Skeletal muscle satellite cell (primary cell): ENCODE measurements at regions not wholly inside any gene's neighbourhood (a gene's known extent, or its start where the extent isn't known, plus 50 kb on each side); places are given as distances from the start of the nearest gene placed in this dataset.

Source experiments
- H3K27me3 ChIP-seq: 2 replicates; pipeline ENCODE4 v1.7.0; 2013; ENCODE audit warnings: low read length; ENCODE audit not compliant: control insufficient read depth, insufficient read depth
- H3K36me3 ChIP-seq: 2 replicates; pipeline ENCODE4 v1.7.0; 2013; ENCODE audit warnings: mild to moderate bottlenecking, control low read depth, low read length; ENCODE audit not compliant: insufficient read depth
- H3K4me1 ChIP-seq: 2 replicates; pipeline ENCODE4 v1.7.0; 2013; ENCODE audit warnings: low read length; ENCODE audit not compliant: control insufficient read depth, insufficient read depth
- H3K4me2 ChIP-seq: 2 replicates; pipeline ENCODE4 v1.7.0; 2013; ENCODE audit warnings: mild to moderate bottlenecking, low read length
- H3K4me3 ChIP-seq: 2 replicates; pipeline ENCODE4 v1.7.0; 2013; ENCODE audit warnings: low read length
- H3K9ac ChIP-seq: 2 replicates; pipeline ENCODE4 v1.7.0; 2013; ENCODE audit warnings: mild to moderate bottlenecking, low read depth, low read length, moderate library complexity
- H3K9me3 ChIP-seq: replicated peaks from 2 replicates; pipeline ENCODE4 v1.7.0; 2013; ENCODE audit warnings: mild to moderate bottlenecking, control low read depth, low read length

DNA sequence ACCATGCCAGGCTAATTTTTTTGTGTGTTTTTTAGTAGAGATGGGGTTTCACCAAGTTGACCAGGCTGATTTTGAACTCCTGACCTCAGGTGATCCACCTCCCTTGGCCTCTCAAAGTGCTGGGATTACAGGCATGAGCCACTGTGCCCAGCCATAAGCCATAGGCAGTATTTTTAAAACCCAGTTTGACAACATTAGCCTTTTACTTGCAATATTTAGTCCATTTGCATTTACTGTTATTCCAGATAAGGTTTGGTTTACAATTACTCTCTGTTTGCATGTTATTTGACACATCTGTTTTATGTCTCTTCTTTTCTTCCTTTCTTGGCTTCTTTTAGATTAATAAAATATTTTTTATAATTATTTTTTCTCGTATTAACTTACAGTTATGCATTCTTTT lies 83.6 kb upstream of the EPHB3 start:
- Histone ChIP-seq H3K9me3 (no peaks in the 10 kb centered on the region), H3K4me1 (no peaks in the 10 kb centered on the region), H3K9ac (no peak overlapping the region), H3K4me3 (no peak overlapping the region), H3K36me3 (no peaks in the 10 kb centered on the region), H3K4me2 (no peak overlapping the region), H3K27me3 (peaks cover 76% of the 10 kb centered on the region)

DNA sequence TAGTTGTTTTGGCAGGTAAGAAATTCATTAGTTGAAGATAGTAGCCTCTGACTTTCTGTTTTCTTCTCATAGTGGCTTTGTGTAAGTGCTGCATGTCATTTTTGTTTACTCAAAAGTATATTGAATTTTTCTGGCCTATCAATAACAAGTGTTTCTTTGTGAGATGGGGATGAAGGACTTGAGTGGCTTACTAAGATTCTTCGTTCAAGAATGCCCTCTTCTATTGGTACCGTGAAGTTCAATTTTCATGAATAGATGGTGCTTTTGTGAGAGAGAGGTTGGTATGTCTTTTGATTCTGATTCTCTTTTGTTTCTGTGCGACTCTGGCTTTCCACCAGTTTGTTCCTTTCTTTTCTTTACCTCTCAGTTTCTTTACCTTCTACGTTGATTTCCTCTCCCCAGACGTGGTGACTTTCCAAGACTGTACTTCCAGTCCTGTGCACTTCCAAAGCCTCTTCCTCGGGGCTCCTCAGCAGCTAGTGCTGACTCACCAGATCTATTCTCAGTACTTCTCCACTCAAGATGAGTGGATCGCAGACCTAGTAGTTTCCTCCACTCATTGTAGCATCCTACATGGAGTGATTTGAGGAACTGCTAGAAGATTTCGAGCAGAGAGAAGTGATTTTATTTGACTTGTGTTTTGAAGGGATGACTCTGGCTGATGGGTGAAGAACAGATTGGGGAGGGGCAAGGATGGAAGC lies 82.0 kb upstream of the EPHB3 start:
- H3K27me3 ChIP-seq, result peaks cover 67% of the 10 kb centered on the region
- H3K4me1 ChIP-seq, result no peaks in the 10 kb centered on the region

DNA sequence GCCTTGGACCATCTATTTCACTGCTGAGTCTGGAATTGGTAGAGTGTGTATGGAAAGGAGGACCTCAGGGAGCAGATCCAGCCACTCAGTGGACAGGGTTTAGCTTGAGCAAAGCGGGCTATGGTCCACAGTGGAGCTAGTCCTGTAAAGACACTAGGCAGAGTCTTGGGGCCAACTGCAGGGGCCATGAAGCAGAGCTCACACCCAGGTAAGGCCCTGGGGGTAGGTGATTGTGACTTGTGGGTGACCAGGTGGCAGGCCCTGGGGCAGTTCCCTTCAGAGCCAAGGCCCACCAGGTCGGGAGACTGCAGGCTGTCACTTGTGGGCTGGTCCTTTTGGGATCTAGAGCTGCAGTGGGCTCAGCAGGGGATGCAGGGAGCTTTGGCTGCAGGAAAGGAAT lies 80.8 kb upstream of the EPHB3 start:
- no peak overlapping the region for H3K4me2 ChIP-seq
- no peaks in the 10 kb centered on the region for H3K4me1 ChIP-seq
- peaks cover 59% of the 10 kb centered on the region for H3K27me3 ChIP-seq
- H3K9me3 ChIP-seq, result no peaks in the 10 kb centered on the region
- no peaks in the 10 kb centered on the region for H3K36me3 ChIP-seq
- no peak overlapping the region for H3K4me3 ChIP-seq
- no peak overlapping the region for H3K9ac ChIP-seq

More for the DNA sequence above, 82.0 kb upstream of the EPHB3 start:
- Histone ChIP-seq H3K36me3 (no peaks in the 10 kb centered on the region), H3K9me3 (no peaks in the 10 kb centered on the region), H3K4me2 (no peak overlapping the region), H3K4me3 (no peak overlapping the region), H3K9ac (no peak overlapping the region)

DNA sequence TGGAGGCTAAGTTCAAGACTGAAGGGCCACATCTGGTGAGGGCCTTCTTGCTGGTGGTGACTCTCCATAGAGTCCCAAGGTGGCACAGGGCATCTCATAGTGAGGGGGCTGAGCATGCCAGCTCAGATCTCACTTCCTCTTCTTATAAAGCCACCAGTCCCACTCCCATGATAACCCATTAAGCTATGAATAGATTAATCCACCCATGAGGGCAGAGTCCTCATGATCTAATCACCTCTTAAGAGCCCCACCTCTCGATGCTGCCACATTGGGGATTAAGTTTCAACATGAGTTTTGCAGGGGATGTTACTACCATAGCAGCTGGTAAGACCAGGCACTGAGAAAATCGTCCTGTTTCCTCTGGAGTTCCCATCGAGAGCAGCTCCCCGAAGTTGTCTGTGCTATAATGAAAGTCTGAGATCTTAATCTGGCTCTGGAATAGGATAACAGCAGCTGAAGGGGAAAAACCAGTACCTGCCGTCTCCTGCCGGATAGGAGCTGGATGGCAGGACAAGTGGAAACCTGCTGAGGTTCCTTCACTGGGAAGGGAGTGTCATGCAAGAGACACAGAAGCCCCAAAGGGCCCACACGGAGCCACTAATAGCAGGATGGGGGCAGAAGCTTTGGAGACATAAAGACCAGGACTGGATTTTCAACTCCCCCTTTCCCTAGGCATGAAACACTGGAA lies 79.5 kb upstream of the EPHB3 start:
- Histone ChIP-seq H3K9ac (no peak overlapping the region), H3K27me3 (peaks cover 46% of the 10 kb centered on the region), H3K4me1 (no peaks in the 10 kb centered on the region), H3K9me3 (no peaks in the 10 kb centered on the region), H3K36me3 (no peaks in the 10 kb centered on the region), H3K4me2 (no peak overlapping the region), H3K4me3 (no peak overlapping the region)

DNA sequence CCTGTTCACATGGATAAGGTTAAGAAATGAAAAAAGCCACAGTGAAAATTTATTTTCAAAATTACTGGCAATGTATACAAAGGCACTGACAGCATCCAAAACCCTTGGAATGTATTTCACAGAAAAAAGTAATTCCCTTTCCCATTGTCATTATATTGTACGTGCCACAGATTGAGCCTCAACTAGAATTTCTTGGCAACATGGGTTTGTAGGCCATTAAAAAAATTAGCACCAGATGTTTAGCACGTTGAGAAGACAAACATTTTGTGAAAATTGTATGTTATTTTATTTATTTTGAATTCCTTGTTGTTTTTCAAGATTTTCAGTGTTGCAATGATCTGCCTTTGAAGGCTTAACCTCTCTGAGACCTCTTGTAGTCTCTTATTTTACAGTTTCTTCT lies 76.3 kb upstream of the EPHB3 start:
- no peak overlapping the region for H3K4me2 ChIP-seq
- H3K9me3 ChIP-seq, result no peaks in the 10 kb centered on the region
- no peaks in the 10 kb centered on the region for H3K4me1 ChIP-seq
- peaks cover 56% of the 10 kb centered on the region for H3K27me3 ChIP-seq
- H3K36me3 ChIP-seq, result no peaks in the 10 kb centered on the region
- H3K9ac ChIP-seq, result no peak overlapping the region
- H3K4me3 ChIP-seq, result no peak overlapping the region

DNA sequence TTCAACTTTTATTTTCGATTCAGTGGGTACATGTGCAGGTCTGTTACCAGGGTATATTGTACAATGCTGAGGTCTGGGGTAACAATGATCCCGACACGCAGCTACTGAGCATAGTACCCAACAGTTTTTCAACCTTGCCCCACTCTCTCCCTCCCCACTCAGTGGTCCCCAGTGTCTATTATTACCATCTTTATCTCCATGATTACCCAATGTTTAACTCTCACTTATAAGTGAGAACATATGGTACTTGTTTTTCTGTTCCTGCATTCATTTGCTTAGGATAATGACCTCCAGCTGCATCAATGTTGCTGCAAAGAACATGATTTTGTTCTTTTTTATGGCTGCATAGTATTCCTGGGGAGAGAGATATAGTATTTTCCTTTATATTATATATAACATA lies 75.7 kb upstream of the EPHB3 start:
- no peak overlapping the region for H3K4me3 ChIP-seq
- H3K4me2 ChIP-seq, result no peak overlapping the region
- H3K9me3 ChIP-seq, result no peaks in the 10 kb centered on the region
- no peak overlapping the region for H3K9ac ChIP-seq
- H3K27me3 ChIP-seq, result peaks cover 56% of the 10 kb centered on the region
- no peaks in the 10 kb centered on the region for H3K36me3 ChIP-seq
- no peaks in the 10 kb centered on the region for H3K4me1 ChIP-seq

DNA sequence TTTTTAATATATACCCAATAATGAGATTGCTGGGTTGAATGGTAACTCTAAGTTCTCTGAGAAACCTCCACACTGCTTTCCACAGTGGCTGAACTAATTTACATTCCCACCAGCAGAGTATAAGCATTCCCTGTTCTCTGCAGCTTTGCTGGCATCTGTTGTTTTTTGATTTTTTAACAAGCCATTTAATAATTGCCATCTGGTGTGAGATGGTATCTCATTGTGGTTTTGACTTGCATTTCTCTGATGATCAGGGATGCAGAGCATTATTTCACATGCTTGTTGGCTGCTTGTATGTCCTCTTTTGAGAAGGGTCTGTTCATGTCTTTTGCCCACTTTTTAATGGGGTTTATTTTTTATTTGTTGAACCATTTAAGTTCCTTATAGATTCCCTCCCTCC lies 75.0 kb upstream of the EPHB3 start:
- H3K4me3 ChIP-seq, result no peak overlapping the region
- H3K4me2 ChIP-seq, result no peak overlapping the region
- H3K4me1 ChIP-seq, result no peaks in the 10 kb centered on the region
- no peaks in the 10 kb centered on the region for H3K36me3 ChIP-seq
- H3K9me3 ChIP-seq, result no peaks in the 10 kb centered on the region
- no peak overlapping the region for H3K9ac ChIP-seq
- peaks cover 56% of the 10 kb centered on the region for H3K27me3 ChIP-seq

DNA sequence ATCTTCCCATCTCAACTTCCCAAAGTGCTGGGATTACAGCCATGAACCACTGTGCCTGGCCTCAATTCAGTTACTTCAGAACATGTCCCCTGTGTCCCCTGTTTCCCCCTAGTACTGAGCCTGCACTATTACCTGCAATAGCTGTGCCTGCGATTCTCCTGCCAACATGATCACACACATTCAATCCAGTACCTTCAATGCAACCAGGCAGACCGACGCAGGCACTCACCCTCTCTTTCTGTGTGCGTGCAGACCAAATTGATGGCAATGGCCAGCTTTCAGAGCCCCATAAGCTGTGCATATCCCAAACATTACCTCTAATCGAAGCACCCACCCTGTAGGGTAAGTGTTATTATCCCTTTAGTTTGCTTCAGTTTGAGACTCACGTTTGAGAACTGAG lies 73.0 kb upstream of the EPHB3 start:
- Histone ChIP-seq H3K4me1 (no peaks in the 10 kb centered on the region), H3K9me3 (no peaks in the 10 kb centered on the region), H3K27me3 (peaks cover 57% of the 10 kb centered on the region), H3K36me3 (no peaks in the 10 kb centered on the region), H3K4me2 (no peak overlapping the region), H3K9ac (no peak overlapping the region), H3K4me3 (no peak overlapping the region)

DNA sequence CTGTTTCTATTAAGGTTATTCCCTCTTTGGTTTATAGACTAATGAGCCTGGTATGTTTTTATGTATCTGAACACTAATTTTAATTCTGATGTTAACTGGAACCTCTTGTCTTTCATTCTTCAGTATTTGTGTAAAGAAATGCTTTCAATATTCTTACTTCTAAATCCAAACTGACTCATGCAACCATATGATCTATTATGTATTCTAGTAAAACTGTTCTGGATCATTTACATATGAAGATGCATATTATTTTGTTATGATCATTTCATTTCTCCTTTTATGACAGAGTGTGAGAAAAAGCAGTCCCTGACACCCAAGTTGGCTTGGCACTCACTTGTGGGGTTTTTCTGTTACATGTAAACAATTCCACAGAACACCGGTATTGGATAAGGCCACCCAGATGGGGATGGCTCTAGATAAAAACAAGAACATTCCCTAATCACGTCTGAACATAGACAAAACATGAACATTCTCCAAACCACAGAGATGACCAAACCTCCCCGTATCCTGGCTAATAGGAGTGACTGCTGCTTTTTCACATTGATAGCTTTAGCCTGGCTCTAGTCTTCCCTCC lies 72.2 kb upstream of the EPHB3 start:
- no peak overlapping the region for H3K4me3 ChIP-seq
- H3K9ac ChIP-seq, result no peak overlapping the region
- H3K9me3 ChIP-seq, result no peaks in the 10 kb centered on the region
- H3K4me2 ChIP-seq, result no peak overlapping the region
- no peaks in the 10 kb centered on the region for H3K36me3 ChIP-seq
- H3K27me3 ChIP-seq, result peaks cover 64% of the 10 kb centered on the region
- no peaks in the 10 kb centered on the region for H3K4me1 ChIP-seq

DNA sequence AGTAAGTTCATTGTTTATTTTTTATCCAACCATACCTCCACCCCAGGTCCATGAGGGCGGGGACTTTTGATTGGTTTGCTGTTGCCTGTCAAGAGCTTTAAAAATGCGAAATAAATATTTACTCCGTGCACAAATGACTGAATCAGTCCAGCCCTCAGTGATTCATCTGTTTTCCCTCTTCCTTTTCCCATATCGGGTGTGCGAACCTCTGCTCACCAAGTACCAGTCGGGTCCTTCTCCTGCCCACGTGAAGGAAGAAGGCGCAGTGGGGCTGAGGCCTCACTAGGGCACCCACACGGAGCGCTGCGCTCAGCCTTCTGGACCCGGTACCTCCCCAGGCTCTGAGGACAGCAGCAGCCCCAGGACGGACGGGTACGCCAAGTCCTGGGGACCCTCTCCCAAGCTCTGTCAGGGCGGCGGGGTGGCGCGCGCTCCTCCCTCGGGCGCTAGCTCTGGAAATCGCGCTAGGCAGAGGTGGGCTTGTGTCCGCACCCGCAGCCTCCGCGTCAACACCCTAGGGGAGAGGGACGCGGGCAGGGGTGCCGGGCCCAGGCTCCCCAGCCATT lies 70.5 kb upstream of the EPHB3 start:
- Histone ChIP-seq H3K4me3 (no peak overlapping the region), H3K9me3 (no peaks in the 10 kb centered on the region), H3K4me1 (no peaks in the 10 kb centered on the region), H3K4me2 (no peak overlapping the region), H3K27me3 (peaks cover 67% of the 10 kb centered on the region), H3K9ac (no peak overlapping the region), H3K36me3 (no peaks in the 10 kb centered on the region)

DNA sequence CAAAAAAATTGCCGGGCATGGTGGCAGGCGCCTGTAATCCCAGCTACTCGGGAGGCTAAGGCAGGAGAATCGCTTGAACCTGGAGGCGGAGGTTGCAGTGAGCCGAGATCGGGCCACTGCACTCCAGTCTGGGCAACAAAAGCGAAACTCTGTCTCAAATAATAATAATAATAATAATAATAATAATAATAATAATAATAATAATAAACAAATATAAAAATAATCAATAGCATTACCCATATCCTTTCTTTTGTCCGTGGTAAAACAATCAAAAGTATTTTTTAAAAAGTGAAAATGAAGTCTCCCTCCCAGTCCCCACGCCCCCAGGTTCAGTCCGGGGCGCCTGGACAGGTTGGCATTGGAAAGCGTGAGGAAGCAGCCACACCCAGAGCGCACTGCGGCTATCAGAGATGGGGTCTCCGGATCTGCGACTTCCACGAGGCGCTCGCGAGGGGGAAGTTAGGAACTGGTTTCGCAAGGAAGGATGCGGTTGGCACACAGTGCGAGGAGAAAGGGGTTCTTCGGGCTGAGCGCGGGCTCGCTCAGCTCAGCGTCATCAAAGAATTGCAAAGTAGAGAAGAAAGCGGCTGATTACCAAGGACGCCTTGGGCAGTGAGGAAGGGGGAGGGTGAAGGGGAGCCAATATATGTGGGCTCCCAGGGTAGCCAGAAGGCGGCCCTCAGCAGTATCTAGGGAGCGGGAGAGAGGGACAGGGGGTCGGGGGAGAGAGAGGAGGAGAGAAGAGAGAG lies 69.5 kb upstream of the EPHB3 start:
- Histone ChIP-seq H3K4me3 (no peak overlapping the region), H3K4me1 (no peaks in the 10 kb centered on the region), H3K27me3 (peaks cover 72% of the 10 kb centered on the region), H3K9ac (no peak overlapping the region), H3K4me2 (peak overlapping the region; percentile 47), H3K9me3 (no peaks in the 10 kb centered on the region), H3K36me3 (no peaks in the 10 kb centered on the region)
